Hypothalamus (tissue), 51 donors: ENCODE measurements at regions not wholly inside any gene's neighbourhood (a gene's known extent, or its start where the extent isn't known, plus 50 kb on each side); places are given as distances from the start of the nearest gene placed in this dataset.
"Not testable (repeated sequence)": the region's sequence is repeated elsewhere in the genome, so short reads cannot be mapped to it uniquely, and the experiment has no call there.

Experiments used
- DNase-seq, 51 donors: peaks; one replicate each; lab custom pipeline; 2025; lab: John Stamatoyannopoulos, UW

DNA sequence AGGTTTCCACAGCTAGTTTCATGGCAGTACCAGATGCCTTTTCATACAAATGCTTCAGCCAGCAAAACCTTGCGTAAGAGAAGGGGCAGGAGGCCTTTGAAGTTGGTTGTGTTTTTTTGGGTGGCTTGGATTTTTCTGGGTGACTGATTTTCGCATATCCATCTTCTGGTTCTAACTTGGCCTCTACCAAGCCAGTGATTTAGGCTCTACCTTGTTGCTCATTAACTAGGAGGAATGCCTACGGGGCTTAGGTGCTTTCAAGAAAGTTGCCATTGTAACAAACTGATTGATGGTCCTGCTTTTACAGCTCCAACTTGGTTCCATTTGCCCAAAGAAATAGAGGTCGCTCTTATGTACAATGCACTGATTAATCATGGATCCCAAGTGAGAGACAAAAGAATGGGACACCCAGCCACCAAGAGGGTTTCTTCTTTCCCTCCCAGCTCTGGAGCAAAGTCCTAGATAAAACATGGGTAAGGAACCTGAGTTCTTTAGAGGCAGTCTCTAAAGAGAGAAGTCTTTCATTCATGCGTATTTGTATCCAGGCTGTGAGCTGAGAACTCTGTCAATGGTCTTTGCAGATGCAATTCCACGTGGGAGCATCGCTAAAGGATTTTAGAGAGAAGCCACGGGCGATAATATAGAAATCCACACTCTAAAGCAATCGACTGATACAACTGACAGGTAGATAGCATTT lies 92.1 kb upstream of the FGFR2 start:
- no peak for DNase-seq

DNA sequence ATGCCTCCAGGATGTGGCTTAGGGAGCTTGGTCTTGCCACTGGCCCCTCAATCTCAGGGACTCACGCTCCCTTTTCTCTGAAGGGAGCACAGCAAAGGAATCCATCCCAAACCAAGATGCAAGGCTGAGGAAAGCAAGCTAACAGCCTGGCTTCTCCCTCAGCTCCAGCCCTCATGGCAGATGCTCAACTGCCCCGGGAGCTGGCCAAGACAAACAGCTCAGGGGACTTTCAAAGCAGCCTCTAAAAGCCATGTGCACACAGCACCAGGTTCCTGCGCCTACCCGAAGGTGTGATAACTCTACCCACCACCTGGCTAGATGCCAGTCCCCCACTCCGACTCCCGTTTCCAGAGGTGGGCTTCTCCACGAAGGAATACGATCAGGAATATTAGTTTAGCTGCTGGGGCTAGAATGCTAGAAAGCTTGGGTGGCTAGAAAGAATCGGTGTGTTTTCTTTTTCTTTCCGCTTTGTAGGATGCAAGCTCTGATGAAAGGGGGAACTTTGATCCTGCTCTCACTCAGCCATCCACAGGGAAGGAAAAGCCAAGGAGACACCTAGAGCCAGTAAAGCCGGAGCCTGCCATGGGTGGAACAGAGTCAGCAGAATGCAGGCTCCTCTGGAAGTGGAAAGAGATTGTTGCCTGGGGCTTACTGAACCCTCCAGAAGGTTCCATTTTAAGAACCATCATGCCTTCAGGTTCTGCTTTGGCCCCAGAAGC lies 89.0 kb upstream of the FGFR2 start:
- no peak for DNase-seq

DNA sequence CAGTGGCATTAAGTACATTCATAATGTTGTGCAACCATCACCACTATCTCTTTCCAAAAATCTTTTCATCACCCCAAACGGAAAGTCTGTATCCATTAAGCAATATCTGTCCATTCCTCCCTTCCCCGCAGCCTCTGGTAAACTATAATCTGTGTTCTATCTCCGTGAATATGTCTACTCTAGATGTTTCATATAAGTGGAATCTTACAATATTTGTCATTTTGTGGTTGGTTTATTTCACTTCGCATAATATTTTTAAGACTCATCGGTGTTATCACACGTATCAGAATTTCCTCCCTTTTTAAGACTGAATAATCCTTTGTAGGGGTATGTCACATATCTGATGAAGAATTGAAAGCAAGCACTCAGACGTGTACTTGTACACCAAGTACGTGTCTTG lies 86.0 kb upstream of the FGFR2 start:
- no peak for DNase-seq

DNA sequence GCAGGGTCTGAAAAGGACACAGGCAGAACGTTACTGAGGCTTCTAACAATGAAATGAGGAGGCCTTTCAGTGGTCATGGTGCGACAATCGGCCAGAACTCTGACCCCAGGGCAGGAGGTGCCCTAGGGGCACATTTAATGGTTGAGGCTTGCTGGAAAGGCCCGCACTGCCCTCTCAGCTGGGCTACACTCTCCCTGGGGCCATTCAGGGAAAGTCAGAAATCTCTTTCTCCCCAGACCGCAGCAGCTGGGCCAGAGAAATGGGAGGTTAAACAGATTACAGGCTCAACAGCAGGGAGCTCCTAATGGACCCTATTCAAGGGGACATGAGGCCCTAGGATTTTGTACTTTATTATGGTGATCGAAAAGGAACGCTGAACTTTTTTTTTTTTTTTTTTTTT lies 85.6 kb upstream of the FGFR2 start:
- DNase-seq, result no peak

DNA sequence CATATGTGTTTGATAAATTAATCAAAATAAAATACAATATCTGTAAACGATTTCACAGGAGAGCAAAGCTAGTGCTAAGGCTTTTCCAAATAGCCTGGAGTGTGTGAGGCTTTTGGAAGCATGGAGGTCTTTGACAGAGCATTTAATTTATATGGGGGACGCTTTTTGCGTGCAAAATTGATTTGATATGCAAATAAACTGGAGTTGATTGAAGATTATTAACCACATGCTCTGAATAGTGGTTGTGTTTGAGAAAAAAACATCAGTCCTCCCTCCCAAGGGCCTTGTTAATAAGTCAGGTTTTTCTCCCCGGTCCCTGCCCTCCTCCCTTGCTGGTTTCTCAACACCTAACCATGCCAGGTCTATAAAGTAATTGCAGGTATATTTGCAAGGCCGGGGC lies 85.1 kb upstream of the FGFR2 start:
- DNase-seq, result no peak

DNA sequence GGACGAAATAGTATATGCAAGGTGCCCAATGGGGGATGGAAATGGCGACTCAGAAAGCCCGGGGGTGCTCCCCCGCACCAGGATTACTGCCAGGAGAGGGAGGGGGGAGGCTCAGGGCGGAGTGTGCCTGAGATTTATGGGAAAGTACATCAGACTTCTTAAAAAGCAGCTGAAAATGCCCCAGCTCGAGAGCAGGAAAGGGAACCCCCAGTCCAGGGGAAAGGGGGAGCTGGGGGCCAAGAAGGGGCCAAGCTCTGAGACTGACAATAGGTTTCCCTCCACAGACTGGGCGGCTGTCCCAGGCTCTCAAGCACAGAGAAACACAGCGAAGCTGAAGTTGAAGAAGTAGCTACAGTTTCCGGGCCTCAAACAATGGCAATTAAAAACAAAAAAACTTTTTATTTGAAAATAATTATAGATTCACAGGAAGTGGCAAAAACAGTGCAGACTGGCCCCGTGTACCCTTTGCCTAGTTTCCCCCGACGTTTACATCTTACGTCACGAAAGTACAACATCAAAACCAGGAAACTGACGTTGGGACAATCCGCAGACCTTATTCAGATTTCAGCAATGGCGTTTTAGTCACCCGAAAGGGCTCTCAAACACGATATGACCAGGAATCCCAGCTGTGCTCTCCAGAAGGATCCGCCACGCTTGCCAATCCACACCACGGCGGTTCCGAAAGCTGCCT lies 83.9 kb upstream of the FGFR2 start:
- peak in 26 of 51 donors; percentile 10 to 61 (median 30) for DNase-seq

DNA sequence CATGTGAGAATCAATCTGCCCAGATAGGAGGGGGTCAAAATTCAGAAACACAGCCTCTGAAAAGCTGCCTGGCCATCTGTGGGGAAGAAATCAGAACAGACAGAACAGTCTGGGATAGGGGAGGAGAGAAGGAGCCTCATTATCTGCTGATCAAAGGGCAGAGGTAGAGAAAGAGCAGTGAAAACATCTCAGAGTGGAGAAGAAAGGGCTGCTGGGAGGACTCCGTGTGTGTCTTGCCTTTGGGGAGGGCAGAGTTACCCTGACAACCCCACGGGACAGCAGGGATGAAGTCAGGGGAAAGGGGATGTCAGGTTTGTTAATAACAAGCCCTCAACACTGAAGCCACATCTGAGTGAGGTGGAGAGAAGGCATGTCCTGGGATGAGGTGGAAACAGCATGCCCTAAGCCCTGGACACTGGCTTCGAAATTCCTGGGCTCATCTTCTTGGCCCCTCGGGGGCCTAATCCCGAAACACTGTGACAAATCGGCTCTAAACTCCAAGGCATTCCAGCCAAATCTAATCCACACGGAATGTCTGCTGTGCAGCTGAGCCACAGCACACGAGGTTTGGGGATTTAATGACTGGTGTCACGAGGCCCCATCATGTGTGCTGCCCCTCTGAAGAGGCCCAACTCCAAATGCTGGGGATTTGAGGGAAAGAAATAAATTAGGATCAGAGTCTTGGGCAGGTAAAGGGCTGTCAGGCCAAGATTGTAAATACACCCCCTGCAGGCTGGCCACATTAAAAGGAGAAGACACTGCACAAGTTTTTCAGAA lies 82.8 kb upstream of the FGFR2 start:
- DNase-seq, result no peak

DNA sequence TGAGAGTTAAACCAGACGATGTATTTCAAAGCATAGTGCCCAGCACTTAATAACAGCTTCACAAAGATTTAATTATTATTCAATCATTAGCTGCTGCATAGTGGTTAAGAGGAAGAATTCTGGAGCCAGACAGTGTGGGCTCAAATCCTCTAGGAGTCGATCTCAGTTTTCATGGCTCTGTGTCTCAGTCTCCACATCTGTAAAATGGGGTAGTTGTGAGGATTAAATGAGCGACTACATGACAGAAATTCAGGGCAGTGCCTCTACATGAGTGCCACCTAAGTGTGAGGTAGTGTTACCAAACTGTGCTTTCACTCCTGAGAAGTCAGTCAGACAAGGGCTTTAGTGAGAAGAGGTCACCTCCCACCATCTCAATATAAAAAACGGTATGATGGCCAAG lies 81.7 kb upstream of the FGFR2 start:
- DNase-seq, result no peak

DNA sequence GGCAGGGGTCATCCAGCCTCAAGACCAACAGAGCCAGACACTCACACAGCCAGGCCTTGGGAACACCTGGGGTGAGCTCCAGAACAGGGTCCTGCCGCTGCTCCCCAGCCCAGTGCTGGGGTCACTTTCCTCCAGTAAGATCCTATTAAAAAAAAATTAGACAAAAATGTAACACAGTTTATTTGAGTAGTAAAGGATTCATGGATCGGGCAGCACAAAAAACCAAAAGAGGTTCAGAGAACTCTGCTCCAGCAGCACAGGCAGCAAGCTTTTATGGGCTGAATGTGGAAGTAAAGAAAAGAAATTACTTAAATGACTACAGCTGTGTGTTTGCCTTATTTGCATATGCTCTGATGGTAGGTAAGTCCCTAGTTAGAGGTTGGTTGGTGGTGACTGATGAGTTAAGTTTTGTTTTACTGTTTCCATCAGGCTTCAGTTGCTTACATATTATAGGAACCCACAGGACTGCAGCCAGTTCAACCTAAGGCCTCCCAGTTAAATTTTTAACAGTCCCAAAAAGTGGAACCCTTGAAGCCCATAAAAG lies 80.5 kb upstream of the FGFR2 start:
- no peak for DNase-seq

DNA sequence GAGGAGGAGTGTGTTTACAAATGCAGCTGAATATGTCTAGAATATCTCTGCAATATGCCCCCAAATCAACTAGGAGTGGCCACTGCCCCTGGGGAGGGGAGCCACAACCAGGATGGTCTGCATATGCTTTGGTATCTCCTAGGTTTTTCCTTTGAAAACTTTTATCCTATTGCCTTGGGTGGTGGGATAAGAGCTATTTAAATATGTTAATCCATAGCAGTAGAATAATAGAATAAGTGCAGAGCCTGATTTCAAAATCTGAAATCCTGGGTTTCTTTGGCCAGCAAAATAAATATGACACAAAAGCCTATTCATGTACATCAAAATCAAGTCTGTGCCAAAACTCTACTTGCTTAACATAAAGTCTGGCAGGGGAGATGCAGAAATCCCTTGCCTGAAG lies 79.6 kb upstream of the FGFR2 start:
- no peak for DNase-seq

DNA sequence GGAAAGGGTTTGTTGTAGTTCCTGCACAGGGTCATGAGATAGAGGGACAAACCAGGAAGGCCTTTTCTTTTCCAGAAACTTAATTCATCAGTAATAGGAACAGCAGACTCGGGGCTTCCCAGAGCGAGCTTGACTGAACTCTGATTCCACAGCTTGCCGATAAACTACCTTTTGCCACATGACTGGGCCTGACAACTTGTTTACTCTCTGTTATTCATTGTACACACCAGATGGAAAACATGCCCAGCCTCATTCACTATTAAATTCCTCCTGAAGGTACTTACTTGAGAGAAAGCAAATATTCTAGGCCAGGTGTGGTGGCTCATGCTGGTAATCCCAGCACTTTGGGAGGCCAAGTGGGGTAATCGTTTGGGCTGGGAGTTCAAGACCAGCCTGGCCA lies 77.1 kb upstream of the FGFR2 start:
- no peak for DNase-seq

DNA sequence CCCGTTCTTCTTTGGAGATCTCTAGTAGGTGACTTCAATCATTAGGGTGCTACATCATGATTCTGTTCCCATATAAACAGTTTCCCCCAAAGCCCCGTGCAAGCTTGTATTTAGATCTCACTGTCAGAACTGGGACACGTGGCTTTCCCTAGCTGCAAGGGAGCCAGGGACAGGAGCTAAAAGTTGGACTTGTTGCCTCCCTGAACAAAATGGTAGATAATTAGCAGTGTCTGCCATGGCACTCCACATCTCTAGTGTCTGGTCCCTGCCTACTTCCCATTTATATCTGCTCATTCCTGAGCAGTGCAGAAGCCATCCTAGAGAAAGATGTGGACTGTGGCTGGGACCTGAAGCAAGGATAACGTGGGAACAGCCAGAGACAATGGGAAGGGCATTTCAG lies 76.6 kb upstream of the FGFR2 start:
- no peak for DNase-seq

DNA sequence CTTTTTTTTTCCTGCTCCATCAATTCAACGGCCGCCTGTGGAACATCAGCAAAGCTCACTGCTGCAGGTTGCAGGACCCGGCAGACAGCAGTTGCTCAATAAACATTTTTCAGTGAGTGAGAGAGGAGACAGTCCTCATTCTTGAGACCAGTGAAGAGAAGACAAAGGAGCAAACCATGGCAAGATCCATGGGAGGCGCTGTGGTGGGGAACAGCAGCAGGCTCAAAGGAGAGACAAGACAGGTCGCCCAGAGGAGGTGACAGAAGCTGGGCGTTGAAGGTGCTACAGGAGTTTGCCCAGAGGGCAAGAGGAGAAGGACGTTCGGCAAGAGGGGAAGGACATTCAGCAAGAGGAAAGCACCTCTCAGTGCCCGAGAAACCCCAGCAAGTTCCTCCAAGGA lies 74.5 kb upstream of the FGFR2 start:
- DNase-seq, result no peak

DNA sequence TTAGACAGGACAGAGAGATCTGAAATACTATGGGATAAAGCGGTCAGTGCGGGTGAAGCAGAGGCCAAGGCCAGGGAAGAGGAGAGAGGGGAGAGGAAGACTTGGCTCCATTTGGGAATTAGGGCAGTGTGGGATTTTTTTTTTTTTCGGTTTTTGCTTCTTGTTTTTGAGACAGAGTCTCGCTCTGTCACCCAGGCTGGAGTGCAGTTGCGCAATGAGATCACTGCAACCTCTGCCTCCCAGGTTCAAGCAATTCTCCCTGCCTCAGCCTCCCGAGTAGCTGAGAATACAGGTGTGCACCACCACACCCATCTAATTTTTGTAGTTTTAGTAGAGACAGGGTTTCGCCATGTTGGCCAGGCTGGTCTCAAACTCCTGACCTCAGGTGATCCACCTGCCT lies 71.6 kb upstream of the FGFR2 start:
- not testable (repeated sequence) for DNase-seq

DNA sequence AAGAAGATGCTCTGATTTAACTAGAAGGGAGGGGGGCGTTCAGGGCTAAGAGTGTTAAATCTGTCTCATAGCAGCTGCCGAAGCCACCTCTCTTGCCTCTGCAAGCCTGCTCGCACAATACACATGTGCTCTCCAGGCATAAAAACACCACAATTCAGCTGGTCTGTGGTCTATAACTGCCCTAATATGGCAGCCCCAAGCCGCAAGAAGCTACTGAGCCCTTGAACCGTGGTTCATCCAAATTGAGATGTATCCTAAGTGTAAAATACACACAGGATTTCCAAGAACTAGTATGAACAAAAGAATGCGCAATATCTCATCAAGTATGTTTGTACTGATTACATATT lies 70.8 kb upstream of the FGFR2 start:
- DNase-seq, result no peak

DNA sequence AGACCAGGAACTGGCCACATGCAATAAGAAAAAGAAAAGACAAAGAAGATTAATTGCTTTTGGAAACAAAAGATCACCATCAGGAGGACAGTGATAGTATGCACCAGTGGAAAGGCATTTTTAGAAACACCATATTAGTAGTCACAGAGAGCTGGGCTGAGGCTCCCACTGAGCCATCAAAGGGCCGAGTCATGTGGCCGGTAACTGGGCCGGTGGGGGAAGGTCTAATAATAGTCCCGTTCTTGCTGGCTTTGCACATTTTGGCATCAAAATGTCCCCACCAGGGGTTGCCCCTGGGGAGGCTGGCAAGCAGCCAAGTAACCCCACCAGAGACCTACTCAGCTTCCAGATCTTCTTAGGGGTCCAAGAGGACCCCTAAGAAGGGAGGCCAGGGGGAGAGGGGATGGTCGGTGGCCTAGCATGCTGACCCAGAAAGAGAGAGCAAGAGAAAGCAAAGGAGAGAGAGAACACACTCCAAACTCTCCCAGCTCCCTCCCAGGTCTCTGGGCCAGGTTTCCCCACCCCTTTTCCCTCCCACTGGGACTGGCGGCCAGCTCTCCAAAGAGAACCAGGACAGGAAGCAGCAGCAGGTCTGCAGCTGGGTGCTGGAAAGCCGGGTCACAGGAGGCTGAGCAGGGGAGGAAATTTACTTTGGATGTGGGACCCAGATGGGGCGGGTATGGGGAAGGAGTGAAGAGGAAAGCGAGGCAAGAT lies 70.2 kb upstream of the FGFR2 start:
- DNase-seq, result peak in 33 of 51 donors; percentile 12 to 79 (median 50)

DNA sequence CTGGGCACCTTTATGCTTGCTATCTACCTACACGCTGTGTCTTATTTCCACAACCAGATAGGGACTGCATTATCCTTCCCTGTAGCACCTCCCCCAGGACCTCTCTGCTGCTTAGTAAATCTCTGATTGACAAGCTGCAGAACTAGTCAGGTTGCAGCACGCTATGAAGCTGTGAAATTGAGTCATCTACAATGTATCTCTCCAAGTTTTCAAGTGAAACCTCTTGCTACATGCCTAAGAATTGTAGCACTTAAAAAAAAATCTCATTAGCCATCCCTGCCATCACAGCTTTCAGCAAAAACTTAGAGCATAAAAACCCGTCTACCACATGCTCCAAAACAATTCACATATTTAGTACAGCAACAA lies 69.7 kb upstream of the FGFR2 start:
- DNase-seq, result no peak

DNA sequence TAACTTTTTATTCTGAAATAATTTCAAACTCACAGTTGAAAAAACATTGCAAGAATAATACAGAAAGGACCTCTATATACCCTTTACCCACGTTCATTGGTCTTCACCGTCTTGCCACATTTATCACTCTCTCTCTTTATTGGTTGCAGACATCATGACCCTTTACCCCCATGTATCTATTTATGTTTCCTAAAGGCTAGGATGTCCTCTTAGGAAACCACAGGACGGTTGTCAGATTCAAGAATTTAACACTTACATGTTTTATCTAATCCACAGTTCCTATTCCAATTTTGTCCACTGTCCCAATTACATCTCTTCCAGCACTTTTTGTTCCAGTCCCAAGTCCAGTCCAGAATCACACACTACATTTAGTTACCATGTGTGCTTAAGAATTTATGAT lies 67.6 kb upstream of the FGFR2 start:
- DNase-seq, result no peak

DNA sequence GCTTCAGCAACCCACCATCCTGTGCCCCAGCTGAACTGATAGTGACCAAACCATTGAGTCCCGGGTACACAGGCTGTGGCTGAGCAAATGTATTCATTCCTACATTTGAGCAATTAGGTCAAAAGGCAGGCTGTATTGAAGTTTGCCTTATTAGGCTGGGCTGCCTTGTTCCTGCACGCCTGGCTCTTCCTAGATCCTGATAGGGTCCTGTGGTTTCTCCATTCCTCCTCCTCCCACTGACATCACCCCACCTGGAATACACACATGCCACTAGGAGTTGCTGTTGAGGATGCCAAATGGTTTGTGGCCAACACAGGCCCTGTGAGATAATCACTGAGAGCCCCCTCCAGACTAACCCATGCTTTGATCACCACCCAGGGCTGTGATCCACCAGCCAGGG lies 66.4 kb upstream of the FGFR2 start:
- no peak for DNase-seq
